Coronary artery (tissue), 2 donors: ENCODE measurements at regions not wholly inside any gene's neighbourhood (a gene's known extent, or its start where the extent isn't known, plus 50 kb on each side); places are given as distances from the start of the nearest gene placed in this dataset.

Source experiments
- DNase-seq: peaks from one replicate; pipeline ENCODE4 v3.0.0-alpha.2; 2017; ENCODE audit warnings: low spot score
- H3K27ac ChIP-seq, 2 donors: fragments of 200-600 bp; sonication (generic); one replicate each; pipeline ENCODE4 v1.5.1; 2016 to 2019
- H3K4me3 ChIP-seq: fragments of 200-600 bp; sonication (generic); 2 replicates; pipeline ENCODE4 v1.5.1; 2016; ENCODE audit warnings: mild to moderate bottlenecking, moderate library complexity
- TF ChIP-seq, protein P1 (sequence below): fragments of 200-600 bp; sonication (generic); IDR thresholded peaks from one replicate; pipeline ENCODE4 v1.5.1; 2019; ENCODE audit warnings: antibody characterized with exemption

DNA sequence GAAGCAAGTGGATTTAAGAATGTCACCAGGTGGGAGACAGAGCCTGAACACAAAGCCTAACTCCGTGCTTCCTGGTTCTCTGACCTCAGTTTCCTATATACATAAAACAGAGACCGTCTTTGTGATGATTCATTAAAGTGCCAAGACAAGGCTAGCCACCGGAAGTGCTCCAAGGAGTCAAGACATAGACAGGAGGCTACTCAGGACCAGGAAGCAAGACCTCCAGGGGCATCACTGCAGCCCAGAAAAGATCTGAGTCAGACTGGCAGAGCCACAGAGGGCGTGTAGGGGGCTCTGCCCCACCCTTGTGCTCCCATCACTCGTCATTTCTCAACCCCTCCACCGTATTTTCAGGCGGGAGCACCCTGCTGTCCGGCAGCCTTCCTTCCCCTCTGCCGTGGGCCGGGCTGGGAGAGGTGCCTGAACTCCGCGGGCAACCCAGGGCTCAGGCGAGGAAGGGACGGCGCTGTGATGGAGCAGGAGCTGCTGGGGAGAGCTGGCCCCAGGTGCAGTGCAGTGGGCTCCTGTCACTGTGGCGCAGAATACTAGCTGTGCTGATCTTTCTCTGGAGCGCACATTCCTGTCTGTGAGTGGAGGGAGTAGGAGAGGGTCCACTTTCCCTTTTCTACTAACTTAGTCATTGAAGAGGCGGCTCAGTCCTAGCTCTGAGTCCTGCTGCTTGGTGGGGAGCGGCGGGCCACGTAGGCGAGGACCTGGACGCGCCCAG lies 134.7 kb upstream of the GPR12 start:
- no peak overlapping the region for H3K4me3 ChIP-seq
- TF ChIP-seq, protein P1, sequence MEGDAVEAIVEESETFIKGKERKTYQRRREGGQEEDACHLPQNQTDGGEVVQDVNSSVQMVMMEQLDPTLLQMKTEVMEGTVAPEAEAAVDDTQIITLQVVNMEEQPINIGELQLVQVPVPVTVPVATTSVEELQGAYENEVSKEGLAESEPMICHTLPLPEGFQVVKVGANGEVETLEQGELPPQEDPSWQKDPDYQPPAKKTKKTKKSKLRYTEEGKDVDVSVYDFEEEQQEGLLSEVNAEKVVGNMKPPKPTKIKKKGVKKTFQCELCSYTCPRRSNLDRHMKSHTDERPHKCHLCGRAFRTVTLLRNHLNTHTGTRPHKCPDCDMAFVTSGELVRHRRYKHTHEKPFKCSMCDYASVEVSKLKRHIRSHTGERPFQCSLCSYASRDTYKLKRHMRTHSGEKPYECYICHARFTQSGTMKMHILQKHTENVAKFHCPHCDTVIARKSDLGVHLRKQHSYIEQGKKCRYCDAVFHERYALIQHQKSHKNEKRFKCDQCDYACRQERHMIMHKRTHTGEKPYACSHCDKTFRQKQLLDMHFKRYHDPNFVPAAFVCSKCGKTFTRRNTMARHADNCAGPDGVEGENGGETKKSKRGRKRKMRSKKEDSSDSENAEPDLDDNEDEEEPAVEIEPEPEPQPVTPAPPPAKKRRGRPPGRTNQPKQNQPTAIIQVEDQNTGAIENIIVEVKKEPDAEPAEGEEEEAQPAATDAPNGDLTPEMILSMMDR, result no peak
- DNase-seq, result no peak

DNA sequence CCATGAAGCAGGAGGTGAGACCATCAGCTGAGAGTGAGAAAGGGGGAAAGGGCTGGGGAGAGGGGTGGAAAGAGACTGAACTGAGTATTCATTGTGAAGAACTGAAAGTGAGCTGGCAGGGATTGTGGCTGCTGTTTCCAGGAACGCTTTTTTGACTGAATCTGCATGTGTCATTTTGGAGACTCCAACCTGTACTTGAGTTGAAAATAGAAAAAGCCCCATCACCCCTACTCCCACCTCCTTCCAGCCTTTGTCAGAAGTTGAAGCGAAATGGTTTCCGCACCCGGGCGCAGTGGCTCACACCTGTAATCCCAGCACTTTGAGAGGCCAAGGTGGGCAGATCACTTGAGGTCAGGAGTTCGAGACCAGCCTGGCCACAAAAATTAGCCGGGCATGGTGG lies 128.0 kb upstream of the GPR12 start:
- Histone ChIP-seq H3K4me3 (no peak overlapping the region), H3K27ac (no peak overlapping the region)
- no peak for DNase-seq
- TF ChIP-seq, protein P1, result no peak

More for the DNA sequence above, 134.7 kb upstream of the GPR12 start:
- no peak overlapping the region for H3K27ac ChIP-seq

DNA sequence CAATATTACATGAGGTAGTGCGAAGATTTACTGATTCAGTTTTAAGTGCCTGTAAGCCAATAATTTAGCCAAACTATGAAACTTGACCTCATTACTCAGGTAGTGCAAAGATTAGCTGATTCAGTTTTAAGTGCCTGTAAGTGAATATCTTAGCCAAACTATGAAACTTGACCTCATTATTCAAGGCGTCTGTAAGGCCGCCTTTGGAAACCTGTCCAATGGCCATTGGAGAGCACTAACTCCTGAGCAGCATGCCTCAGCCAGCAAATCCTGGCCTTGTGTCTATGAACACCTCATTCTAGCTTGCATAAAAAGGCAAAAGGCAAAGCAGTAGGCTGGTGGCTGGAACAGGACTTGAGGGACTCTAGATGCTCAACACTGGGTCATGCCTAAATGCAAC lies 127.0 kb upstream of the GPR12 start:
- H3K27ac ChIP-seq, result no peak overlapping the region
- H3K4me3 ChIP-seq, result no peak overlapping the region
- DNase-seq, result no peak
- TF ChIP-seq, protein P1, result no peak

DNA sequence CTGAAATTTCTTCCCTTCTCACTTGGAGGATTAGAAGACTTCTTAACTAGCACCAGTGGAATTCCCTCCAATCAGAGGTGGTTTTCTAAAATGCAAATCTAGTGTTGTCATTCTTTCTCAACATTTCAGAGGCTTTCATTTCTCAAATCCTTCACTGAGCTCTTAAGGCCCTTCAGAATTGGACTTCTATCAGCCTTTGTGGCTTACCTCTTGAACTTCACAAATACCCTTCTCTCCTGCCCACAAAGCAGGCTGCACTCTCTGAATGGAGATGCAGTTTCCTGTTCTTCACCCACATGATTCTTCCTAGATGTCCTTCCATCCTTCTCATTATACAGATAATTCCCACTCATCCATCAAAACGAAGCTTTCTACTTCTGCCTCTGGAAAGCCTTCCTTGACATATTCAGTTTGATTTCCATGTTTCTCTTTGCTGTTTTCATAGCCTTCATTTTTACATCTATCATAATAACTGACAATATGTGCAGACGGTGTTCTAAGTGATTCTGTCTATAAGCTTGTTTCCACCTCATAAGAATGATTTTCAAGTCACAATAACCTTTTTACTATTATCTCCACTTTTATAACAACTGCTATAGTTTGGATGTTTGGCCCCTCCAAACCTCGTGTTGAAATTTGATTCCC lies 123.1 kb upstream of the GPR12 start:
- TF ChIP-seq, protein P1, result no peak
- H3K27ac ChIP-seq, result no peak overlapping the region
- H3K4me3 ChIP-seq, result no peak overlapping the region
- DNase-seq, result no peak

DNA sequence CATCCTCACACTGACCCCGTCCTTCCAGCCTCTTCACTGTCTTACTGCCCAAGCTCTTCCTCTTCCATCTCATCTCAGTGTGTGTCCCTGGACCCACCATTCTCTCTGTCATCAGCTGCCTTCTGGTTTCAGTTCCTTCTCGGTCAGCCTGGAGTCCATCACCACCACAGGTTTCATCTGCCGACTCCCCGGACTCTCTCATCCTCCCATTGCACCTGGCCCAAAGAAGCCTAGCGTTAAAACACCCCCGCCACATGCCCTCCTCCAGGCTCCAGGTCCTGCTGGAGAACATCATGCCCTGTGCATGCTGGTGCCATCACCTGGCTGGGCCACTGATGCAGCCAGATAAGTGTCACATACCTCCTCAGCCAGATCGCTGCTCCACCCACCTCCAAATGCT lies 122.1 kb upstream of the GPR12 start:
- TF ChIP-seq, protein P1, result no peak
- H3K4me3 ChIP-seq, result no peak overlapping the region
- DNase-seq, result no peak
- H3K27ac ChIP-seq, result no peak overlapping the region

DNA sequence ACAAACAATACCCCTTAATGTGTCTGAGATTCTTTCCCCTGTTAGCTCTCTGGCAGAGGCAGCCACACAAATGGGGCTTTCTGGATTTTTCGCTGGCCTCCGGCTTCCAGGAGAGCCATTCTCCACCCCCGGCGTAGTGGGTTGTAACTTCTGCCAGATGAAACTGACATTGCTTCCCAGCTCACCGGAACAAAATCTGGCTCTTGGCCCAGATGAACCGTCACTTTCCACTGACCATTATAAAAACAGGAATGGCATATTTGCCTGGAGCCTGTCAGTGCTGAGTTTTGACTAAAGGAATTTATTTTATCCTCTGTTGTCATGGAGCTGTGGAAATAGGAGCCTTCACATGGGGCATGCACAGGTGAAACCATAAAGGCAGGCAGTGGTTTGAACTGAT lies 120.6 kb upstream of the GPR12 start:
- DNase-seq, result no peak
- TF ChIP-seq, protein P1, result no peak
- Histone ChIP-seq H3K27ac (no peak overlapping the region), H3K4me3 (no peak overlapping the region)

DNA sequence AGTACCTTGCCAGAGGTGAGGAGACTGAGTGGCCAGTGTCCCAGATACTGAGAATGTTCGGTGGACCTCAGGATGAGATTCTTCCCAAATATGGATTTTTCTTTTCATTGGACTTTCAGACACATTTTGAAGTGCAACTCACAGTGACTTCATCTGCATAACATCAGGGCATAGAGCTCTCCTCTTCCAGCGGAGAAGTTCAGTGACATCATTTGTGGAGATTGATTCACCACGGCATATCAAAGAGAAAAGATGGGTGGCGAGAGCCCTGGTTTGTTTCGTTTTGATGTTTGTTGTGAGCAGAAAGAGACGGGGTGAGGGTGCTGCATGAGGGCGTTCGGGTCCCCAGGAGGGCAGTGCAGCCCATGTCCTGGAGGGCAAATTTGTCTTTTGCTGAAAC lies 120.1 kb upstream of the GPR12 start:
- no peak overlapping the region for H3K27ac ChIP-seq
- no peak overlapping the region for H3K4me3 ChIP-seq
- DNase-seq, result no peak
- TF ChIP-seq, protein P1, result no peak
